ENCODE measurements at regions not wholly inside any gene's neighbourhood (a gene's known extent, or its start where the extent isn't known, plus 50 kb on each side); places are given as distances from the start of the nearest gene placed in this dataset.

DNA sequence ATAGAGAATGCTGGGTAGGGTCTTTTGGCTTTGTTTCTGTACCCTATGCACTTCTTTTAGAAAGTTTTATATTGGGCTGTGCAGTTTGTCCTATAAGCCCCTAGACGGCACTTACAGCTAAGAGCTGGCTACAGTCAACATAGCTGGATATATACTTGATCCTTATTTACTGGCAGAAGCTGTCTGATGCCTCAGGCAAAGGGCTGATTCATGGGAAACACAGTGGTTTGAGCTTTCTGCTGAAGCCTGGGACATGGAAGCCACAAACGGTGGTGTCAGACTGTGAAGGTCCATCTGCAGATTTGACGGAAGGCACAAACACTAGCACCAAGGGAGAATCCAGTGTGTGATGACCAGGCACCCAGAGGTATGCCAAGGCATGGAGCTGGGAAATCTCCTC lies 608.4 kb downstream of the ANKRD50 start:
- TF ChIP-seq, protein P1, sequence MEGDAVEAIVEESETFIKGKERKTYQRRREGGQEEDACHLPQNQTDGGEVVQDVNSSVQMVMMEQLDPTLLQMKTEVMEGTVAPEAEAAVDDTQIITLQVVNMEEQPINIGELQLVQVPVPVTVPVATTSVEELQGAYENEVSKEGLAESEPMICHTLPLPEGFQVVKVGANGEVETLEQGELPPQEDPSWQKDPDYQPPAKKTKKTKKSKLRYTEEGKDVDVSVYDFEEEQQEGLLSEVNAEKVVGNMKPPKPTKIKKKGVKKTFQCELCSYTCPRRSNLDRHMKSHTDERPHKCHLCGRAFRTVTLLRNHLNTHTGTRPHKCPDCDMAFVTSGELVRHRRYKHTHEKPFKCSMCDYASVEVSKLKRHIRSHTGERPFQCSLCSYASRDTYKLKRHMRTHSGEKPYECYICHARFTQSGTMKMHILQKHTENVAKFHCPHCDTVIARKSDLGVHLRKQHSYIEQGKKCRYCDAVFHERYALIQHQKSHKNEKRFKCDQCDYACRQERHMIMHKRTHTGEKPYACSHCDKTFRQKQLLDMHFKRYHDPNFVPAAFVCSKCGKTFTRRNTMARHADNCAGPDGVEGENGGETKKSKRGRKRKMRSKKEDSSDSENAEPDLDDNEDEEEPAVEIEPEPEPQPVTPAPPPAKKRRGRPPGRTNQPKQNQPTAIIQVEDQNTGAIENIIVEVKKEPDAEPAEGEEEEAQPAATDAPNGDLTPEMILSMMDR (IDR thresholded peaks at IDR 0.05; ENCODE audit: low read length), result no peak
- no peak for TF ChIP-seq EZH2 (optimal IDR thresholded peaks at IDR 0.05; ENCODE audit: low read depth, low read length)

All from MM.1S (cell line).